GM21737 (cell line): ENCODE measurements at regions not wholly inside any gene's neighbourhood (a gene's known extent, or its start where the extent isn't known, plus 50 kb on each side); places are given as distances from the start of the nearest gene placed in this dataset.
"Not testable (repeated sequence)": the region's sequence is repeated elsewhere in the genome, so short reads cannot be mapped to it uniquely, and the experiment has no call there.

Experiments
- ATAC-seq: cut with Tn5 transposase; IDR thresholded peaks from one replicate; pipeline ENCODE4 v1.9.1; 2021; ENCODE audit warnings: mild to moderate bottlenecking, moderate library complexity; ENCODE audit not compliant: unreplicated experiment

DNA sequence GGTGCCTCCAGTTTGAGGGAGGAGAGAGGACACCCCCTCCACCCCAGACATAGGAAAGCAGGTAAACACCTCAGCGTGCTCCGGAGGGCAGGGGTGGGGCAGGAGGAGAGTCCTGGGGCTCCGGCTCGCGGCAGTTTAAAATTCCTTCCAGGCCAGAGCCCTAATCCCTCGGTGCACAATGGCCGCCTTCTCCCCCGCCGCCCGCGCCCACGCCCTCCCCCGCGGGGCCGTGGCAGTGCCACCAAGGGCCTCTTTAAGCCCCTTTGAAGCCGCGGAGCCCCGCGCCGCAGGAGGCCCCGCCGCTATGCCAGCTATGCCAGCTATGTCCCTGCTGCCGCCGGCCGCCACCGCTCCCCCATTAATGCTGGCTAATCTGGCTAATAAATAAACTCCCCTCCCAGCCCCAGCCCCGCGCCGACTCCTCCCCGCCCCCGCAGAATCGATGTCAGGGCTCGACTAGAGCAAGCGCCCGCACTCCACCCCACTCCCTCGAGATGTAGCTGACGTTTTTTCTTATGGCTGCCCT is 125.1 kb downstream of the MRPL14 start:
- no peak for ATAC-seq

DNA sequence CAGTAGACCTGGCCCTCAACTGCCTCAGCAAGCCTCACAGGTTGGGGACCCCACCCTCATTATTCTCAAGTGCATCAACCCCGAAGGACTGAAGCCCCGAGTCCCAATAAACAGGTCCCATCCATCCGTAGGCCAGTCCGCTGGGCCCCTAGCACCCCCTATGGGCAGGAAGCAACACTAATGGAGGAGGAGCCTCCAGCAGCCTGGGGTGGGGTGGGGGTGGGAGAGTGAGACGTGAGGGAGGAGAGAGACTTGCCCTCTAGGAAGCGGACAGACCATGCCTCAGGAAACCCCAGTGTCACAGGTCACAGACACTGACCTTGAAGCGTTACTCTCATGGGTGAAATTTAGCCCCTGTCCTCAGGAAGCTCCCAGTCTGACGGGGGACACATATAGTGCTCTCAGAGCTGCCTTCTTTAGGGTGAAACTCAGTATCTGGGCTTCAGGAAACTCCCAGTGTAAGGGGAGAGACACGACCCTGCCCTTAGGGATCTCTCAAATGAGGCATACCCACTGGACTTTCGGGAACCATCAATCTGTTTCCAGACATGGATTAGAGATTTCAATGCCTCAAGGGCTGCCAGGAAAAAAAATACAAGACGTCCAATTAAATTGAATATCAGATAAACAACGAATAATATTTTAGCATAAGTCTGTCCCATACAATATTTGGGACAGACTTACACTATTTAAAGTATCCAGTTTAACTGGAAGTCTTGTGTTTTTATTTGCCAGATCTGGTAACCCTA is 125.8 kb downstream of the MRPL14 start:
- no peak for ATAC-seq

DNA sequence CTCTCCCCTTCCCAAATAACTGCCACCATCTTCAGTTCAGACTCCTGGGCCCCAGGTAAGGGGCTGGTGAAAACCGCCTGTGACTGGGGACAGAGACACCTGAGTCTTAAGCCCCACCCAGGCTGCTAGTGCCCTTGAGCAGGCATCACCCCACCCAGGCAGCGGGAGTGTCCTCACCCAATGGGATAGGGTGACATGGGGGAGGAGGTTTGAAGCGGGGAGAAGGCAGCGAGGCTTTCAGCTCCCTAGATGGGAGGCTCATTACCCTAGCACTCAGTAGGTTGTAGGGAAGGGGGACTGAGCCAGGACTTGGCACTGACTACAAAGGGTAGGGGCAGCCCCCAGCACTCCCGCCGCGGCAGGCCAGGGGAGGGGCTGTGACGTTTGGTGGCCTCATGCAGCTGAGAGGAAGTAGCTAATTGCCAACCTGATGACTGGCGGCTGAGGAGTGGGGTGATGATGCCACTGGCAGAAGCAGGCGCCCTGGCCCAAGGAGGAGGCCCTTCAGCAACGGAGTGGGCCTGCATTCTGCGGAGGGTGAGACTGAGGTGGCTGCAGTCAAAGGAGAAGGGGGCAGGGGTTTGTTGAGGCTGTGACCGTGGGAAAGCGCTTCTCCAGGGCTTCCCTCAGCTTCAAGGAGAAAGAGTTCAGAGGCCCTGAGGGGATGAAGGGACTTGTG is 126.9 kb downstream of the MRPL14 start:
- ATAC-seq = no peak

DNA sequence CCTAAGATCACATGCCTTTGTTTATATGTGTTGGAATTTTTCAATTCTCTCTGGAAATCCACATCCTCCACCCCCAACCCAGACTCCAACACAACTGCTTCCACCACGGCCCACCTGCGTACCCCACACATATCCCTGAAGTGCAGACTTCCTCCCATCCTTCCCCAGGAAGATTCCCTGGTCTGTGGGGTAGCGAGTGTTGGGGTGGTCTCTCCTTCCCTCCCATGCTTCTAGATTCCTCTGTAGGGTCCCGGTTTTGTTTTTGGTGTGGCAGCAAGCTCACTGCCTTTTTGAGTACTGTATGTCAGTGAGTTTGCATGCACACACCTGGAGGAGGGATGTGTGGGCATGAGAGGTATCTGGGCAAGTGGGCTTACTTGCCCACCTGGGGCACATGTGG is 127.6 kb downstream of the MRPL14 start:
- ATAC-seq = no peak

DNA sequence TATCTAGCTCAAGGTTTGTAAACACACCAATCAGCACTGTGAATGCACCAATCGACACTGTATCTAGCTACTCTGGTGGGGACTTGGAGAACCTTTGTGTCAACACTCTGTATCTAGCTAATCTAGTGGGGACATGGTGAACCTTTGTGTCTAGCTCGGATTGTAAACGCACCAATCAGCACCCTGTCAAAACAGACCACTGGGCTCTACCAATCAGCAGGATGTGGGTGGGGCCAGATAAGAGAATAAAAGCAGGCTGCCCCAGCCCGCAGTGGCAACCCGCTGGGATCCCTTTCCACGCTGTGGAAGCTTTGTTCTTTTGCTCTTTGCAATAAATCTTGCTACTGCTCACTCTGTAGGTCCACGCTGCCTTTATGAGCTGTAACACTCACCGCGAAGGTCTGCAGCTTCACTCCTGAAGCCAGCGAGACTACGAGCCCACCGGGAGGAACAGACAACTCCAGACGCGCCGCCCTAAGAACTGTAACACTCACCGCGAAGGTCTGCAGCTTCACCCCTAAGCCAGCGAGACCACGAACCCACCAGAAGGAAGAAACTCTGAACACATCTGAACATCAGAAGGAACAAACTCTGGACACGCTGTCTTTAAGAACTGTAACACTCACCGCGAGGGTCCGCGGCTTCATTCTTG is 128.5 kb downstream of the MRPL14 start:
- ATAC-seq = not testable (repeated sequence)

DNA sequence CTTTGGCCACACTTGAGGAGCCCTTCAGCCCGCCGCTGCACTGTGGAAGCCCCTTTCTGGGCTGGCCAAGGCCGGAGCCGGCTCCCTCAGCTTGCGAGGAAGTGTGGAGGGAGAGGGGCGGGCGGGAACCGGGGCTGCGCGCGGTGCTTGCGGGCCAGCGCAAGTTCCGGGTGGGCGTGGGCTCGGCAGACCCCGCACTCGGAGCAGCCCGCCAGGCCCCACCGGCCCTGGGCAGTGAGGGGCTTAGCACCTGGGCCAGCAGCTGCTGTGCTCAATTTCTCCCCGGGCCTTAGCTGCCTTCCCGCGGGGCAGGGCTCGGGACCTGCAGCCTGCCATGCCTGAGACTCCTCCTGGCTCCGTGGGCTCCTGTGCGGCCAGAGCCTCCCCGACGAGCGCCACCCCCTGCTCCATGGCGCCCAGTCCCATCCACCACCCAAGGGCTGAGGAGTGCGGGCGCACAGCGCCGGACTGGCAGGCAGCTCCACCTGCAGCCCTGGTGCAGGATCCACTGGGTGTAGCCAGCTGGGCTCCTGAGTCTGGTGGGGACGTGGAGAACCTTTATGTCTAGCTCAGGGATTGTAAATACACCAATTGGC is 129.2 kb downstream of the MRPL14 start:
- ATAC-seq = not testable (repeated sequence)

DNA sequence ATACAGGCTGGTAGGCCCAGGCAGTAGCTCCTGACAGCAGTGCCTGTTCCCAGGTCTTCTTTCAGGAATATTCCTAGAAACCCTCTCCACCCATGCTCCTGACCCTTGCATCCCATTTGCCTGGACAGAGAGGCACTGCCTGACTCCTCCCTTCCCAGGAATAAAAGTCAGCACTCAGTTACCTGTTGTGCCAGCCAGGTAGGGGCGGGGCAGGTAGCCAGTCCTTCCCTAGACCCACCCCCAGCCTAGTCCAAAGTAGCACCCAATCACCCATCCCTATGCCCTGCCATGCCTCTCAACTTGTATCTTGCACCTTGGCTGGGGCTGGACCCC is 129.9 kb downstream of the MRPL14 start:
- ATAC-seq = no peak

DNA sequence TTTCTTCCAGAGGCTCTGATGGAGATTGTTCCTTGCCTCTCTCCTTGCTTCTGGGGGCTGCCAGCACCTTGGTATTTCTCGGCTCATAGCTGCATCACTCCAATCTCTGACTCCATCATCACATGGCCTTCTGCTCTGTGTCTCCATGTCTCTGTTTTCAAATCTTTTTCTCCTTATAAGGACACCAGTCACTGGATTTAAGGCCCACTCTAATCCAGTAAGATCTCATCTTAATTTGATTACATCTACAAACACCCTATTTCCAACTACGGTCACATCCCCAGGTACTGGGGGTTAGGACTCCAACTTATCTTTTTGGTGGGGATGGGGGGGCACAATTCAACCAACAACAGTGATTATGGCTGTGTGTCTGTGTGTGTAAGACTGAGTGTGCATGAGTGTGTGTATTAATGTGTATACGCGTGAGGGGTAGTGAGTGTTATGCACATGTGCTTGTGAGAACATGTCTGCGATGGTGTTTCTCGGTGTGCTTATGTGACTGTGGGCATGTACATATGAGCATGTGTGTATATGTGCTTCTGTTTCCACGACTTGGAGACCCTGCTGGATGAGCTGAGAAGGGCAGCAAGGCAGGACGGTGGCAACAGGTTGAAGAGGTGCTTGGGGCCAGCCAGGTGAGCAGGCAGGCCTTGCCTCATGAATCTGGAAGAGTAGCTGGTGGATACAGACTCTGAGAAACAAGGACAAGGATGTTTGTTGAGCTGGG is 130.5 kb downstream of the MRPL14 start:
- ATAC-seq = no peak

DNA sequence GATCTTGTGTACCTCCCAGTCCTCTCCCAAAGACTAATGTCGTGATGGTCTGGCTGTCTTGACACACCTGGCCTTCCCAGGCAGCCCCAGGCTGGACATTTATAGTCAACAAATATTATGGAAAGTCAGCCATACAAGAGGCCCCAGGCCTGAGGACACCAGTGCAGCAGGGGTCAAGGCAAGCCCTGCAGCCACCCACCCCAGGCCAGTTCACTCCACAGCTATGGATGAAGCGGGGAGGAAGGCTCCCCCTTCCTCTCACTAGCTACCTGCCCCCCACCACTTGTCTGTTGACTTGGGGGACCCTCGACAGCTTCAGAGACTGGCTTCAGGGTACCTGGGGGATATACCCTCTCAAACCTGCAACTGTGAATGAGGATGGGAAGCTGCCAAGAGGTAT is 132.1 kb downstream of the MRPL14 start:
- no peak for ATAC-seq

DNA sequence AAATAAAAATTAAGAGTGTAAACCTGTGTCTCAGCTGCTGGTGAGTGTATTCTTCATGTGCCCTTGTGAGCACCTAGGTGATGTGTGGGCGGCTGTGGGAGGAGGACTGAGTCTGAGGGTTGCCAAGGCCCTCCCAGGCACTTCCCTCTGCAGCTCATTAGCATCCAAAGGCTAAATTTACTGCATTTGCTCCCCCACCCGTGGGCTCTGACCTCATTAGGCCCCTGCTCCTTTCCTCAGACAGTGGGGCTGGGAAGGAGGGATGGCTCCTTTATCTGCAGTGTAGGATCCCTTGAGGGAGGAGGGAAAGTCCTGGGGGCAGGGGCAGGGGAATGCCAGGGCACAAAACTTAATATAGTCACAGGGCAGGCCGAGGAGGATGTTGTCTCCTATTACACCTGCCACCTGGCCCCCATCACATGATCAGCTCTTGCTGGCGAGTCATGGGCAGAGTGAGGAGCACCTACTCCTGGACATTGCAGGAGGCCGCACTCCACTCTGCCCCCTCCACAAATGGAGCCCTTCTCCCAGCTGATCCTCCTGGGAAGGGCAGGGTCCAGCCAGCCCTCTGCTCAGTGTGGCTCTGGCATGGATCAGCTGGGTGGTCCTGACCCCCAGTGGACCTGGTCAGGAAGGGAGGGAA is 133.2 kb downstream of the MRPL14 start:
- ATAC-seq = no peak

DNA sequence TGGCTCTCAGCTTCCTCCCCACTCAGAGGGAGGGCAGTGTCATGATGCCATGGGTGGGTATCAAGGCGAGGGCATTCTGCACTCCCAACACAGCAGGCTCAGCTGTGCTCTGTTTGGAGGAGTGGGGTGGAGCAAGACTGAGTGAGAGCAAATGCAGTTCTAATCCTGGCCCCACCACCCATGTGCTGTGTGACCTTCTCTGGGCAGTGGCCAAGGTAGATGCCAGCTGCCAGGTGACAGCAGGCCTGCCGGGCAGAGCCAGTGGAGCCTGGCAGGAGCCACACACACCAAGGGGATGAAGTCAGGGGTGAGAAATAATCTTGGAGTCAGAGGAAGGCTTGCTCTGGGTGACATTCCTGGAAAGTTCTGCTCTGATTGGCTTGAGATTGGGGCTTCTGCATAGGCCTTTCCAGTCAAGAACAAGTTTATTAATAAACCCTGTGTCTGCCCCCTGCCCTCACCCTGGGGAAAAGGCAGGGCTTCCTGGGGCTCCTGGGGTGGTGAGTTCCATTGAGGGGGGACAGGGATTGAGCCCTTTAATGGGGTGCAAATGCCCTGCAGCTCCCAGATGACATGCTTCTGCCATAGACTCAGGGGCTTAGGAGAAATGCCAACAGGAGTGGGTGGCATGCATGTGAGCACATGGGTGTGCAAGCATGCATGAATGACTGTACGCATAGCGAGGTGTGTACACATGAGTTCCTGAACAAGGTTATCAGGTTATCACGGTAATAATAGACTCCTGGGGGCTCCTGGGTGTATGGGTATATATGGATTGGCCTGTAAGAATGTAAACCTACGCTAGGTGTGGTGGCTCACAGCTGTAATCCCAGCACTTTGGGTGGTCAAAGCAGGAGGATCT is 134.2 kb downstream of the MRPL14 start:
- ATAC-seq = no peak

DNA sequence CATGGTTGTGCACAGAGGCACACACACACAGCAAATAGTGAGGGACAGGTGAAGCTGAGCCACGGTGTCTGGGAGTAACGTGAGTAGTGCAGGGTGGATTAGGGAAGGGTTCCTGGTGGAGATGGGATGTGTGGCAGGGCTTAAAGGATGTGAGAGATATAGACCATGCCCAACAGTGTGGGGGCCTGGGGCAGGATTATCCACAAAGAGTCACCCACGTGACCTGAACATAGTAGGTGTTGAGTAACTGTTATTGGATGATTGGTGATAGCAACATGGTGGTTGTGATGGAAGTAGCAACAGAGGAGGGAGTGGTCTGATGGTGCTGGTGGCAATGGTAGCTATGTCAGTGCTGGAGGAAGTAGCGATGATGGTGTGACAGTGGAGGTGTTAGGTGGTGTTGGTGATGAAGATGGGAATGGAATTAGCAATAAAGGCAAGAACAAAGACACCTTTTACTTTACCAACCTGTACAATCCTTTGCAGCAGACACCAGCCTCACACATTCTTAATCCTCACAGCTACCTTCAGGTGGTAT is 135.1 kb downstream of the MRPL14 start:
- no peak for ATAC-seq

DNA sequence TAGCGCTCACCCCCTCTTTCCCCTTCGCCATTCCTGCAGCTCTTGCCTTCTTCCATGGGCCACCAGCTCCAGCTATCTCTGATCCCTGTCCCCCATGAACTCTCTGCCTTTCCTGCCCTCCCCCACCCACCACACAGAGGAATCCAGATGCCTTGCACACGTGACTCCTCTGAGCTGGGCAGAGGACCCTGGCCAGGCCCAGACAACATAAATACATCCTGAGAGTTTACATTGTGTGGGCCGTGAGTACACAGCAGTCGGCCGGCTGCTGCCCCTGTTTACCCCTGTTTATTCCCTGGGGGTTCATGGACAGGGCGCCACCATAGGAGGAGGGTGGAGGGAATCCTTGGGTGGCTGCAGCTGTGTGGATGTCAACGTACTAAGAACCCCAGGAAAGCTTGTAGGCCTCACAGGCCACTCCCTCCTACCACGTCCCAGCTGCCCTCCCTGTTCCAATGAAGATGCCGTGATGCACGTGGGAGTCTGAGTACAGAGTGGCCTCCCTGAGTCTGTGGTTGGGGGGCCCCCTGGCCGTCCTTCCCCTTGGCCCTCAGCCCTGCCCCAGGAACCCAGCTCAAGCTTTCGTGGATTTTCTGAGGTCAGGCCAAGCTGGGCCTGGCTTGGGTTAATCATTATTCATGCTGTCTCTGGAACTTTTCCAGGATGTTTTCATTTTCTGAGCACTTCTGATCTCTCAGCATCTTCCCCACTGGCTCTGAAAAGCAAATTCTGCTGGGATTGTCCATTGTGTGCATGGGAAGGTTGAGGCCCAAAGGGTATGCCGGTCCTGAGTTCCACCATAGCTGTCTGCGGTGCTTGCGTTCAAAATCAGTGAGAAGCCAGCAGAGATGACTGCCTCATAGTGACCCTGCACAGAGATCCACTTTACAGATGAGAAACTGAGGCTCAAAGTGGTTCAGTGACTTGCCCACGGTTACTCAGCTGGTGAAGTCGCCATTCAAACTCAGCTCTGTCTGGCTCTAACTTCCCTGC is 136.3 kb downstream of the MRPL14 start:
- ATAC-seq = no peak

DNA sequence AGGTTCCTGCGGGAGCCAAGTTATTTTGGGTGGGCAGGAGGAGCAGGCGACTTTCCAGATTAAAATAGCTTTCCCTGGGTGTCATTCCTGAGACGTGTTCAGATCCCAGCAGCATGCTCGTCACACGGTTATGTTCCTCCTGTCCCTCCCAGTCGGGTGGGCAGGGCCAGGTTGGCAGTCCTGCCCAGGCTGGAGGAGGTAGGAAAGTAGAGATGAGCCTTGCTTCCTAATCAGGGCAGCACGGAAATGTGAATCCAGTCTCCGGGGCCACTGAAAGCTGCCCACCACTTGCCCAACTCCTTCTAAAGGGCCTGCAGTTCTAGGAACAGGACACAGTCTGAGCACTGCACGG is 137.0 kb downstream of the MRPL14 start:
- ATAC-seq = no peak

DNA sequence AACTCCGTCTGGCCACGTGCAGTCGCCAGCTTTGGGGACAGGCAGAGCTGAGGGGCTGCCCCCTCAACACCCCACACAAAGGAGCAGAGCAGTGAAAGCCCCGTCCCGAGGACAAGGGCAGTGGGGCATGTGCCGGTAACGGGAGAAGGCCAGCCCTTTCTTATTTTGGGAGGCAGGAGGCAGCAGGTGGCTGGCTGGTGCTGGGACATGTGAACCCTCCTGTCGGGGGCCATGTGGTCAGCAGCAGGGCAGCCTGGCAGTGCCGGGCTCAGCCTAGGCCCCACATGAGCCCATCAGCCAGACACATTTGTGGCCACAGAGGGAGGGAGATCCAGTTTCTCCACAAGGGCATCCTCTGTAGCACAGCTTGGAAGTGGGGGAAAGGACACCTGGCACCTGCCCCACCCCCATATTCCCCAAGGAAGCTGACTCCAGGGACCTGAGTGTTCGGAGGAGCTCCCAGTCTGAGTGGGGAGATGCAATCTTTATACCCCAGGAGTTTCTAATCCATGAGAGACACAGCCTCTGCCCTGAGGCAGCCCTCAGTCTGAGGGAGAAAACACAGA is 137.6 kb downstream of the MRPL14 start:
- ATAC-seq = no peak

DNA sequence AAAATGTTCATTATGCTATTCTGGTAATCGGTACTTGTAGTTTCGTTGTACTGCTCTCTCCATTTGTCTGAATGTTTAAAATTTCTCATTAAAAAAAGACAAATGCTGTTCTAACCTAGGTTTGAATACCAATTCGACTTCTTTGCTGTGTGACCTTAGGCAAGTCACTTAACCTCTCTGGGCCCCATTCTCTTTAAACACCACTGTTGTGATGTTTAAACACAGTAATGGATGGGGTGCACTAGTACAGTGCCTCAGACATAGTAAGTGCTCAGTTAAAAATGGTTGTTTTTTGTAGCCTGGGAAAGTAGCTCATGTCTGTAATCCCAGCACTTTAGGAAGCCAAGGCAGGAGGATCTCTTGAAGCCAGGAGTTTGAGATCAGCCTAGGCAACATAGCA is 138.5 kb downstream of the MRPL14 start:
- no peak for ATAC-seq

DNA sequence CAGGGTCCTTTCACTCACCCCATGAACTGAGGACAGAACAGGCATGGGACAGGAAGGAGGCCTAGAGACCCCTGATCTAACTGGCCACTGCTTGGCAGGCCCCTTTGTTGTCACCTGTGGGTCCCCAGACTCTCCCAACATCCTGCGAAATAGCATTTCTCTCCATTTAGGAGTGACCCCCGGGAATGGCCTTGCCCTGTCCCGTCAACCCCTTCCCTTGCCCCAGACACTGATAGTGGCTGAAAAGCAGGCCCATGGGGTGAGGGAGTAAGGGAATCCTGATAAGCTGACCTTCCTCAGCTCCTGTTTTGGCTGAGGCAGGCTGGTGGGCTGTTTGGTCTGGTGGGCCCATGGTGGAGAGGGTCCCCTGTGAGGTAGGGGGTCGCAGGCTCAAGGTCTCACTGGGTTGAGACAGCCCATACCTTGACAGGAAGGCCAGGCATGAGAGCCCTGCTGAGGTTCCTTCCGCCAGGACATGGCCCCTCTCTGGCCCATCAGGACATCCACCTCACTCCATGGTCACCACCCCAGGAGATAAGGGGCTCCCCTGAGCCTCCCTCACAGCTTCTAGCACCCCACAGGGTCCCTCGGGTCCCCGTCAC is 139.3 kb downstream of the MRPL14 start:
- no peak for ATAC-seq
